ENCODE measurements at regions not wholly inside any gene's neighbourhood (a gene's known extent, or its start where the extent isn't known, plus 50 kb on each side); places are given as distances from the start of the nearest gene placed in this dataset.

GRCh38 chr4:79027656-79028055 lies 88.4 kb upstream of the PAQR3 start:
- no peak overlapping the region for H3K4me3 Mint-ChIP-seq
- H3K4me2 ChIP-seq, result no peak overlapping the region
- H3K4me3 ChIP-seq, result no peak overlapping the region
- H3K27ac ChIP-seq, result no peak overlapping the region
- no peak for TF ChIP-seq EZH2 (IDR thresholded peaks at IDR 0.05)
- TF ChIP-seq EZH2phosphoT487 (IDR thresholded peaks at IDR 0.05), result no peak
- no peaks in the 10 kb centered on the region for H3K79me2 ChIP-seq (ENCODE audit: low read depth)
- H3K27me3 Mint-ChIP-seq (ENCODE audit: insufficient read depth, low read depth), result no peaks in the 10 kb centered on the region
- no peaks in the 10 kb centered on the region for H3K4me1 Mint-ChIP-seq
- H2AFZ ChIP-seq (replicated peaks), result no peak overlapping the region
- DNase-seq (ENCODE audit: low spot score), result no peak
- no peaks in the 10 kb centered on the region for H3K9me3 ChIP-seq (ENCODE audit: low read depth)
- no peaks in the 10 kb centered on the region for H4K20me1 ChIP-seq (ENCODE audit: low read depth)
- no peaks in the 10 kb centered on the region for H3K4me1 ChIP-seq
- no peaks in the 10 kb centered on the region for H3K36me3 Mint-ChIP-seq
- H3F3A ChIP-seq (ENCODE audit: low read depth), result no peaks in the 10 kb centered on the region
- H3K27ac Mint-ChIP-seq, result no peak overlapping the region
- no peaks in the 10 kb centered on the region for H3K36me3 ChIP-seq
- no peak overlapping the region for H3K9ac ChIP-seq
- no peaks in the 10 kb centered on the region for H3K27me3 ChIP-seq
- H3K9me3 Mint-ChIP-seq, result no peaks in the 10 kb centered on the region

GRCh38 chr4:79025170-79025569 lies 85.9 kb upstream of the PAQR3 start:
- H3K4me2 ChIP-seq, result no peak overlapping the region
- H3K9me3 ChIP-seq (ENCODE audit: low read depth), result no peaks in the 10 kb centered on the region
- no peak overlapping the region for H3K27ac ChIP-seq
- Mint-ChIP-seq H3K27ac (no peak overlapping the region), H3K9me3 (no peaks in the 10 kb centered on the region), H3K4me3 (no peak overlapping the region), H3K36me3 (no peaks in the 10 kb centered on the region), H3K4me1 (no peaks in the 10 kb centered on the region), H3K27me3 (ENCODE audit: insufficient read depth, low read depth) (no peaks in the 10 kb centered on the region)
- TF ChIP-seq EZH2phosphoT487 (IDR thresholded peaks at IDR 0.05) (no peak), CTCF (IDR thresholded peaks at IDR 0.05) (no peak), EZH2 (IDR thresholded peaks at IDR 0.05) (no peak)
- DNase-seq (ENCODE audit: low spot score), result no peak
- H3K4me3 ChIP-seq, result no peak overlapping the region
- H3K4me1 ChIP-seq, result no peaks in the 10 kb centered on the region
- no peaks in the 10 kb centered on the region for H3K36me3 ChIP-seq
- no peaks in the 10 kb centered on the region for H3F3A ChIP-seq (ENCODE audit: low read depth)
- H3K27me3 ChIP-seq, result no peaks in the 10 kb centered on the region
- H4K20me1 ChIP-seq (ENCODE audit: low read depth), result no peaks in the 10 kb centered on the region
- H3K9ac ChIP-seq, result no peak overlapping the region
- H3K79me2 ChIP-seq (ENCODE audit: low read depth), result no peaks in the 10 kb centered on the region
- H2AFZ ChIP-seq (replicated peaks), result no peak overlapping the region

GRCh38 chr4:79023799-79024770 lies 84.8 kb upstream of the PAQR3 start:
- H3K4me2 ChIP-seq, result no peak overlapping the region
- no peaks in the 10 kb centered on the region for H3K27me3 ChIP-seq
- no peaks in the 10 kb centered on the region for H3K9me3 ChIP-seq (ENCODE audit: low read depth)
- H3K27ac Mint-ChIP-seq, result no peak overlapping the region
- H3K4me3 ChIP-seq, result no peak overlapping the region
- H3K9me3 Mint-ChIP-seq, result peaks cover under 1% of the 10 kb centered on the region
- no peak for TF ChIP-seq CTCF (IDR thresholded peaks at IDR 0.05)
- no peak for TF ChIP-seq EZH2 (IDR thresholded peaks at IDR 0.05)
- TF ChIP-seq EZH2phosphoT487 (IDR thresholded peaks at IDR 0.05), result no peak
- H3K4me3 Mint-ChIP-seq, result no peak overlapping the region
- H3K27ac ChIP-seq, result no peak overlapping the region
- no peaks in the 10 kb centered on the region for H3K36me3 Mint-ChIP-seq
- no peak for DNase-seq (ENCODE audit: low spot score)
- no peaks in the 10 kb centered on the region for H3K4me1 Mint-ChIP-seq
- H3K9ac ChIP-seq, result no peak overlapping the region
- H3K79me2 ChIP-seq (ENCODE audit: low read depth), result no peaks in the 10 kb centered on the region
- no peaks in the 10 kb centered on the region for H3K36me3 ChIP-seq
- no peaks in the 10 kb centered on the region for H3F3A ChIP-seq (ENCODE audit: low read depth)
- H2AFZ ChIP-seq (replicated peaks), result no peak overlapping the region
- H4K20me1 ChIP-seq (ENCODE audit: low read depth), result no peaks in the 10 kb centered on the region
- no peaks in the 10 kb centered on the region for H3K4me1 ChIP-seq
- H3K27me3 Mint-ChIP-seq (ENCODE audit: insufficient read depth, low read depth), result no peaks in the 10 kb centered on the region

- H3K27ac Mint-ChIP-seq, result no peak overlapping the region
- Histone ChIP-seq H3K27ac (no peak overlapping the region), H3K9ac (no peak overlapping the region), H3K4me2 (no peak overlapping the region), H3K27me3 (no peaks in the 10 kb centered on the region), H3F3A (ENCODE audit: low read depth) (no peaks in the 10 kb centered on the region), H2AFZ (replicated peaks) (no peak overlapping the region), H3K36me3 (no peaks in the 10 kb centered on the region), H3K4me3 (no peak overlapping the region), H3K79me2 (ENCODE audit: low read depth) (no peaks in the 10 kb centered on the region), H4K20me1 (ENCODE audit: low read depth) (no peaks in the 10 kb centered on the region), H3K4me1 (no peaks in the 10 kb centered on the region), H3K9me3 (ENCODE audit: low read depth) (no peaks in the 10 kb centered on the region)
- peaks cover 3% of the 10 kb centered on the region for H3K27me3 Mint-ChIP-seq (ENCODE audit: insufficient read depth, low read depth)
- no peak for TF ChIP-seq EZH2 (IDR thresholded peaks at IDR 0.05)
- no peak for TF ChIP-seq CTCF (IDR thresholded peaks at IDR 0.05)
- TF ChIP-seq EZH2phosphoT487 (IDR thresholded peaks at IDR 0.05), result no peak
- H3K9me3 Mint-ChIP-seq, result peaks cover 3% of the 10 kb centered on the region
- H3K36me3 Mint-ChIP-seq, result no peaks in the 10 kb centered on the region
- no peak overlapping the region for H3K4me3 Mint-ChIP-seq
- no peaks in the 10 kb centered on the region for H3K4me1 Mint-ChIP-seq
- DNase-seq (ENCODE audit: low spot score), result no peak
Measured at GRCh38 chr4:79022529-79022928, 83.3 kb upstream of the PAQR3 start.

All from neural progenitor cell (in vitro differentiated cells).